Gastroesophageal sphincter (tissue), 4 donors: ENCODE measurements at regions not wholly inside any gene's neighbourhood (a gene's known extent, or its start where the extent isn't known, plus 50 kb on each side); places are given as distances from the start of the nearest gene placed in this dataset.

Source experiments
- ATAC-seq: fragments of 150-250 bp; one replicate; pipeline ENCODE4 v1.9.1; 2016; ENCODE audit warnings: mild to moderate bottlenecking, moderate library complexity
- H3K27ac ChIP-seq, 4 donors: fragments of 200-600 bp; sonication (generic) in 3 of 4; 1 replicate in 3 of 4; 2 replicates in 1 of 4; pipeline ENCODE4 v1.5.1; 2016 to 2019
- H3K27me3 ChIP-seq: fragments of 200-600 bp; sonication (generic); one replicate; pipeline ENCODE4 v1.5.1; 2019
- H3K36me3 ChIP-seq, 2 donors: fragments of 200-600 bp; sonication (generic); one replicate each; pipeline ENCODE4 v1.5.1; 2019; ENCODE audit warnings: control low read depth in 1 of 2
- H3K4me1 ChIP-seq, 3 donors: fragments of 200-600 bp; sonication (generic); 1 replicate in 2 of 3; 2 replicates in 1 of 3; pipeline ENCODE4 v1.5.1; 2016 to 2019; ENCODE audit warnings: control low read depth in 2 of 3
- H3K4me3 ChIP-seq, 2 donors: fragments of 200-600 bp; sonication (generic); one replicate each; pipeline ENCODE4 v1.5.1; 2019; ENCODE audit warnings: mild to moderate bottlenecking in 1 of 2, moderate library complexity in 1 of 2
- H3K9me3 ChIP-seq, 3 donors: fragments of 200-600 bp; sonication (generic); one replicate each; pipeline ENCODE4 v1.5.1; 2017 to 2019; ENCODE audit warnings: control low read depth in 2 of 3
- CTCF ChIP-seq, 4 experiments: fragments of 200-600 bp in 2 of 4; fragments of 450-650 bp in 2 of 4; sonication (generic) in 1 of 4; IDR thresholded peaks; one replicate each; pipeline ENCODE4 v1.5.1; 2017 to 2019; ENCODE audit warnings: antibody characterized with exemption in 4 of 4, mild to moderate bottlenecking in 2 of 4, moderate library complexity in 2 of 4
- EP300 ChIP-seq: sonication (generic); formaldehyde crosslinking; IDR thresholded peaks from one replicate; pipeline ENCODE4 v1.6.1; 2017; ENCODE audit warnings: antibody characterized with exemption, mild to moderate bottlenecking
- POLR2A ChIP-seq, 2 donors: fragments of 450-650 bp; IDR thresholded peaks; one replicate each; pipeline ENCODE4 v1.6.1; 2017; ENCODE audit warnings: antibody characterized with exemption in 2 of 2, mild to moderate bottlenecking in 2 of 2, moderate library complexity in 1 of 2
- POLR2AphosphoS5 ChIP-seq: sonication (generic); formaldehyde crosslinking; IDR thresholded peaks from one replicate; pipeline ENCODE4 v1.6.1; 2017; ENCODE audit warnings: antibody characterized with exemption
- WGBS, 2 donors: methylation state at CpG; one replicate each; pipeline ENCODE4 v1.1.5; 2018; ENCODE audit warnings: low coverage in 1 of 2; 5-methylcytosine and 5-hydroxymethylcytosine counted together

- no peaks in the 10 kb centered on the region for H3K9me3 ChIP-seq
- H3K4me1 ChIP-seq: peaks cover 17 to 61% (median 36%) of the 10 kb centered on the region in 3 donors
- no peaks in the 10 kb centered on the region for H3K36me3 ChIP-seq
- H3K27ac ChIP-seq: peak overlapping the region; percentile 43 to 76 (median 68)
- ATAC-seq: no peak
- 29 to 39% methylated on average over 4 of the region's 4 CpGs for WGBS, 2 donors
- no peaks in the 10 kb centered on the region for H3K27me3 ChIP-seq
- TF ChIP-seq EP300: no peak
- no peak for TF ChIP-seq POLR2A (IDR thresholded peaks at IDR 0.05)
- no peak for TF ChIP-seq CTCF (IDR thresholded peaks at IDR 0.05)
- TF ChIP-seq POLR2AphosphoS5: no peak
- H3K4me3 ChIP-seq: no peak overlapping the region
Measured at GRCh38 chr5:98424681-98425450, 348.6 kb upstream of the RGMB start.

DNA sequence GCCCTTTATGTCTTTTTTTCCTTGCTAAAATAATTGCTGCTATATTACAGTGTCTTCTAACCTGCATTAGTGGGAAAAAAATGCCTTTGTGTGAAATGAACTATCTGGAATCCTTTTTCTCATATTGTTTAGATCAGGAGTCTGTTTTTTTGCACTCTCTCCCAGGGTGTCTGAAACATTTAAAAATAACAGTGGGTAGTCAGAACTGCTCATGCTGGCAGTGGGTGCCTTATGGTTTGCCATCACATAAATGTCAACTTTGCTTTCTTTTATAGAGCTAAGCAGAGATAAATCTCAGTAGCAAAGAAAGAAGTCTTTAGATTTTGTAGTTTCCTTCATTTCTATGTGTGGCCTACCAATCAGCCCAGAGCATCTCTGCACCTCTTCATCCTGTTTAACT is 347.8 kb upstream of the RGMB start:
- TF ChIP-seq CTCF (IDR thresholded peaks at IDR 0.05) (no peak), EP300 (no peak), POLR2A (IDR thresholded peaks at IDR 0.05) (no peak), POLR2AphosphoS5 (no peak)
- no peaks in the 10 kb centered on the region for H3K27me3 ChIP-seq
- H3K4me3 ChIP-seq: no peak overlapping the region
- H3K9me3 ChIP-seq: no peaks in the 10 kb centered on the region
- peak; percentile 31 for ATAC-seq
- H3K36me3 ChIP-seq: no peaks in the 10 kb centered on the region
- peak overlapping the region; percentile 43 to 76 (median 68) for H3K27ac ChIP-seq
- peaks cover 17 to 62% (median 36%) of the 10 kb centered on the region in 3 donors for H3K4me1 ChIP-seq

DNA sequence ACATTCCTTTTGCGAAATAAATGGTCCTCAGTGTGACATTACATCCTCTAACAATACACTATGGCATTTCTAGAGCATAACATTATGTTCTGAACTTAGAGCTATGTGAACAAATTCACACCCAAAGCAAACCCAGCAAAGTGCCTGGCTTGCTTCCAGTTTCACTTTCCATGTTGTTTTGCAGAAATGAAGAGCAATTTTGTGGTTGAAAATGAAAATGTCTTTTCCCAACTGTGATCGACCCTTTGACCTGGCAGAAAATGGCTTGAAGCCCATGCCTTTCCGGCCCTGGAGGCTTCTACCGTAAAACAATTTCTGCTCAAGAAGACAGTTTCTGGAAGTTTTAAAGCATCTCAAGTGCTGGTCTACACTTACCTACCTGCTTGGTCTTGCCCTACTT is 344.7 kb upstream of the RGMB start:
- WGBS, 2 donors: 20 to 38% methylated on average over 4 of the region's 4 CpGs
- H3K4me1 ChIP-seq: peaks cover 27 to 80% (median 44%) of the 10 kb centered on the region in 3 donors
- H3K27ac ChIP-seq: peak overlapping the region in 3 of 4 donors; percentile 21 to 70 (median 65)
- no peak for ATAC-seq
- TF ChIP-seq CTCF (IDR thresholded peaks at IDR 0.05): no peak
- TF ChIP-seq POLR2A (IDR thresholded peaks at IDR 0.05): no peak
- TF ChIP-seq POLR2AphosphoS5: peak; percentile 45
- TF ChIP-seq EP300: no peak
- H3K4me3 ChIP-seq: no peak overlapping the region
- H3K36me3 ChIP-seq: no peaks in the 10 kb centered on the region
- no peaks in the 10 kb centered on the region for H3K9me3 ChIP-seq
- no peaks in the 10 kb centered on the region for H3K27me3 ChIP-seq

GRCh38 chr5:98432378-98432777 is 341.1 kb upstream of the RGMB start:
- Histone ChIP-seq H3K36me3 (no peaks in the 10 kb centered on the region), H3K9me3 (peaks cover 0 to 9% (median 0%) of the 10 kb centered on the region in 3 donors), H3K27ac (peak overlapping the region; percentile 65 to 89 (median 74)), H3K4me1 (peaks cover 21 to 44% (median 27%) of the 10 kb centered on the region in 3 donors), H3K4me3 (no peak overlapping the region), H3K27me3 (no peaks in the 10 kb centered on the region)
- TF ChIP-seq POLR2A (IDR thresholded peaks at IDR 0.05): no peak
- no peak for TF ChIP-seq EP300
- TF ChIP-seq POLR2AphosphoS5: no peak
- TF ChIP-seq CTCF (IDR thresholded peaks at IDR 0.05): no peak
- 86 to 96% methylated on average over 3 of the region's 3 CpGs for WGBS, 2 donors
- no peak for ATAC-seq

DNA sequence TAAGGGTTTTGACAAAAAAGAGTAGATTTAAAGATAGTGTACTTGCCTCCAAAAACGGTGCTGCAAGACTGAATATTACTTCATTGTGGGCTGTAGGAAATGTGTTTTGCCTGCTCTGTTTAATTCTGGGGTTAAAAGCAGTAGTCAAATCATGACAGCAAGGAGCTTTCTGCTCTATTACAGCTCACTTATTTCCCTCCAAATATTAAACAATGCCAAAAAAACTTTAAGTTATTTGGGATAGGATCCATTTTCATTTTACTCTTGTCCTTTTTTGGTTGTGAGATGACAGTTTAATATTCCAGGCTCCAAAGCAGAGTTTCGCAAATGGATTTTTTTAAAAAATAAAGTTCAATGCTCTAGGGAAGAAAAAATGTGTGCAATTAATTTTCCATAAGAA is 340.4 kb upstream of the RGMB start:
- no peaks in the 10 kb centered on the region for H3K27me3 ChIP-seq
- H3K9me3 ChIP-seq: peaks cover 0 to 9% (median 0%) of the 10 kb centered on the region in 3 donors
- H3K4me1 ChIP-seq: peaks cover 20 to 37% (median 21%) of the 10 kb centered on the region in 3 donors
- peak overlapping the region; percentile 65 to 89 (median 74) for H3K27ac ChIP-seq
- ATAC-seq: peak; percentile 83
- H3K36me3 ChIP-seq: no peaks in the 10 kb centered on the region
- no peak overlapping the region for H3K4me3 ChIP-seq
- 7 to 11% methylated on average over 2 of the region's 2 CpGs for WGBS, 2 donors
- TF ChIP-seq POLR2AphosphoS5 (peak; percentile 74), EP300 (no peak)
